ENCODE measurements at regions not wholly inside any gene's neighbourhood (a gene's known extent, or its start where the extent isn't known, plus 50 kb on each side); places are given as distances from the start of the nearest gene placed in this dataset. TPM values are rescaled to one million over a fixed set of nuclear protein-coding genes. Genes with fewer than 3 reads are reported as not detected.

Small RNA genes lying in the stretch of these regions (small RNA-seq; reads per million reads assigned to genes)
- gene RNA5SP311 (ENCODE audit: low read depth, low replicate concordance) = not detected
